ENCODE measurements at regions not wholly inside any gene's neighbourhood (a gene's known extent, or its start where the extent isn't known, plus 50 kb on each side); places are given as distances from the start of the nearest gene placed in this dataset.

DNA sequence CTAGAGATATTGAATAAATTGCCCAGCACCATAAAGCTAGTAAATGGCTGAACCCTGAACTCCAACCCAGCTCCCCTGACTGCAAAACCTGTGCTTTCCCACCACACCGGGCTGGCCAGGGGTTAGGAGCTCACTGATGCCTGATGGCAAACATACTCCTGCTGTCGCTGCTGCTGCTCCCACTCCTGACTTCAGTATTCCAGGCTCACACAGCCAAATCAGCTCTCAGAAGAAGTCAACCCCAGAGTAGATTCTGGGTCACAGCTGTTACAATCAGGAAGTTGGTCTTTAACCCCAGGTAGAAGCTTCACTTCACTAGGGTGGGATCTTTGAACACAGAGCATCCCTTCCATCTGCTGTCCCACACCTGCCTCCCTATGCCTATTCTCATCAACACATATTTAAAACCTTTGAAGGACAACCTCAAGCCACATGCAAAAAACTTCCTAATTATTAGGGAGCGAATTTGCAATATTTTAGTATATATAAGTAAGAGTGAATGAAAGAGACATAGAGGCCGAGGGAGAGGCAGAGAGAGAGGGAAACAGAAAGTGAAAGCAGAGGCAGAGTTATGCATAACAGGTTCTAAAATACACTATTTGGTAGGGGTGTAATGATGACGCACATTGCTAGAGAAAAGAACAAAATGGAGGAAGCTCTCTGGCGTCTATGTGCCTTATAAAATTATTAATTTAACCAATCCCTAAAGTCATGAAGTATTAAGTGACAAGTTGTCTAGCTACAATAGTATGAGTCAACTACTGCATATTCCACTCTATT is 99.4 kb upstream of the SERP2 start:
- no peak for DNase-seq (ENCODE audit: low read depth, low spot score)

DNA sequence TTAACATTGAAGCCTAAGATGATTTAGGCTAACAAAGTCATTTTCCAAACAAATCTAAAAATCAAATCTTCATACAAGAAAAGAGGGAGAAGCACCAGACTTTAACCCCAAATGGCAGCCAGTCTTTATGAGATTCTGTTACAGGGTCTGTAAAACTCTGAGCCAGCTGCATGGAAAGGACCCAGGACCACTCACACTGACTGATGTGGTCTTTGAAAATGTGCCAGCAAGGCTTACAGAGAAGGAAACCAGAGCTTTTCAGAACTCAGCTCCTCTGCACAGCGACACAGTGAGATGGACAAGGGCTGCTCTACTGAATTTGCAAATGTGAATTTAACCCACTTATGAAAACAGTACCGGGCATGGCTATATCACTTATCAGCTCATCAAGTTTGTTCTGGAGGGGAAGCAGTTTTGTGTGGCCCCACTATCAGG is 98.8 kb upstream of the SERP2 start:
- no peak for DNase-seq (ENCODE audit: low read depth, low spot score)

DNA sequence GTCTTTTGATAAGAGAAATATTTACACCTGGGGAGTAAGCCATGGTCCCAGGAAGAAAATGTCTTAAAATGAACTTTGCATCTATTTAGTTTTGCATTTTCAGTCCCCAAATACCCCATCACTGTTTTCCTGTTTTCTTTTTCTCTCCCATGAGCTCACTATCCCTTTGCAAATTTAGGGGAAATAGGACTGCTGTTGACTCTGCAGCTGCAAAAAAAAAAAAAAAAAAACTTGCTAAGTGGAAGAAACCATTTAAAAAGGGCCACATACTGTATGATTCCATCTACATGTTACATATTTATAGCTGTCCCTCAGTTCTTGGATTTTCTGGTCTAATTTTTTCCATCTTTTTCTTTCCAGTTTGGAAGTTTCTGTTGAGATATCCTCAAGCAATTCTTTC is 98.2 kb upstream of the SERP2 start:
- no peak for DNase-seq (ENCODE audit: low read depth, low spot score)

DNA sequence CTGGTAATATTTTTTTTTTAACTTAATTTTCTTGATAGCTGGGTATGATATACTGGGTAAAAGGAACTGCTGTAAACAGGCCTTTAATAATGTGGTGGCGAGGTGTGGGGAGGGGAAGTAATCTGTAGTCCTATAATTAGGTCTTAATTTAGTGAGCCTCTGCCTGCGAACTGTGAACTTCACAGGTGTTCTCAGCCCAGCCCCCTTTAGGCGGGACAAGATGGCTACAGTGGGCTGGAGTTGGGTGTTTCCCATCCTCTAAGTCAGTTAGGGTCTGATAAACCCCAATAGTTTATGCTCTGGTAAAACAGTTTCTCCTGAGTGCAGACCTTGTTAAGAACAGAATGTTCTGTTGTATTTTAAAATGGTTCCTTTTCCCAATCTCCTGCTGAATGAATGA is 97.6 kb upstream of the SERP2 start:
- DNase-seq (ENCODE audit: low read depth, low spot score), result no peak

DNA sequence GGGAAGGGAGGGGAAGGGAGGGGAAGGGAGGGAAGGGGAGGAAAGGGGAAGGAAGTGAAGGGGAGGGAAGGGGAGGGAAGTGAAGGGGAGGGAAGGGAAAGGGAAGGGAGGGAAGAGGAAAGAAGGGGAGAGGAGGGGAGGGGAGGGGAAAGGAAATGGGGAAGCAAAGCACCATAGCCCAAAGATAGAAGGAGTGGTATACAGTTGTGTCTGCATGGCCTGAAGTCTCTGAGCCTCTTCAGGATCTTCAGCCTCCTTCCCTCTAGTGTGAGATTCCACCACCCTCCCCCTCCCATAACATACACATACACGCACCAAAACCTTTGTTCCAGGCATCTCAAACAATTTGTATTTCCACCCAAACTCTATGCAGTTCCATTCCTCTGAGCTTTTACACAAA is 96.2 kb upstream of the SERP2 start:
- DNase-seq (ENCODE audit: low read depth, low spot score), result no peak

DNA sequence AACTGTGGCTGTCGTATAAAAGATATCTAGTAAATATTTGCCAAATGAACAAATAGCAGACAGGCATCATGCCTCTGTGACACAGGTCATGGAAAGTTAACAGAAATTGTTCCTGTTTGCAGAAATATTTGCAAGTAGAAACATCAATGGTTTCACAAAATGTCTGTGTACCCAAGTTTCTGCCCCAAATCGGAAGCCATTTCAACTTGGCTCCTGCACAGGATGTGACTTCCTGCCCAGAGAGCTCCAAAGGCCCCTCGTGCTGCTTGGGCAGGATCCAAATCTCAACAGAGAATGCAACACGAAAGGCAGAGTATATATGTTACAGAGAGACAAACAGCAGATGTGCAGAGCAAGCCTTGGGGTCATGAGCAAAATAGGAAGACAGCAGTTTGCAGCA is 95.5 kb upstream of the SERP2 start:
- no peak for DNase-seq (ENCODE audit: low read depth, low spot score)

DNA sequence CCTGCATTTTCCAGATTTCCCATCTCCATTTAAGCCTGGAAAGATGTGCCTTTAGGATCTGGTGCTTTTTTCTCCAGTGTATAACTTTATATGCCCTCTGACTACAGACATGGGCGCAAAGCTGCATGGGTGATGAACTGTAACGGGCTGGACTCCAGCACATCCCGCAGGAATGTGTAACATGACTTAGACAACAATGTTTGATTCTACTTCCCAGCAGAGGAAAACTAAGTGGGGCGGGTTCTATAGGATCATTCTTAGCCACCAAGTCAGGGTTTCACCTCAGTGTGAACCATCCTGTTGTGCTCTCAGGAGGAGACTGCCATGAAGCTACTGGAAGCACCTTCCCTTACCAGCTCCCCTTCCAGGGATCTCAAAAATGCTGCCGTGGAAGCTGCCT is 93.2 kb upstream of the SERP2 start:
- no peak for DNase-seq (ENCODE audit: low read depth, low spot score)

DNA sequence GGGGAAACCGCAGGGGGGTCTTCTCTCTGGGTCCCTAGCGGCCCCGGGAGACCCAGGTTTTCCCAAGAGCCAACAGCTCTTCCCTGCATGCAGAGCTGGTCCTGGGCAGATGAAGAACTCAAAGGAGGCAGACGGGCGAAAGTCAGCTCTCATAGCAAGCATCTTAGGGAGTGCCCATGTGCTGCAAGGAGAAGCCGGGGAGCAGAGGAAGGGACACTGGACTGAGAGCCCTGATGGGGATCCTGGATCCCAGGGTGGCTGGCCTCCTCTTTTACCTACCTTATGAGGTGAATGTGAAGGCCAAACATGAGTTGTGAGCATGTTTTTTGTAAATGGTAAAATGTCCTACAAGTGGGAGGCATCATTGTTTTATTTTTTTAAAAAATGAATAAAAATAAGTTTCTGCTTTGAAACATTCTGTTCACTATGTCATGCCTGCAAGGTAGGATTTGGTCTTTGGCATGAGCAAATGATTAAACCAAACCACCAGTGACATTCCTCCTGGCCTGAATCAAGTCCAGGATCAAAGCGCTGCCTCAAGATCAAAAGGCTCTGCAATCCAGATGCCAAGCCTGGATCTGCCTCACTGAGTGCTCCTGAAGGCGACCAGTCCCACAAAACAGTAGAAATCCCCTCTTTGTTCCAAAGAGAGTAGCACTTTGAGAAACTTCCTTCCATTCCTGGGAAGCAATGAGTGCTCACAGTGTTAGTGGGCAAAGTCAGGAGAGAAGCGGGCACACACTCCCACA is 92.2 kb upstream of the SERP2 start:
- no peak for DNase-seq (ENCODE audit: low read depth, low spot score)

DNA sequence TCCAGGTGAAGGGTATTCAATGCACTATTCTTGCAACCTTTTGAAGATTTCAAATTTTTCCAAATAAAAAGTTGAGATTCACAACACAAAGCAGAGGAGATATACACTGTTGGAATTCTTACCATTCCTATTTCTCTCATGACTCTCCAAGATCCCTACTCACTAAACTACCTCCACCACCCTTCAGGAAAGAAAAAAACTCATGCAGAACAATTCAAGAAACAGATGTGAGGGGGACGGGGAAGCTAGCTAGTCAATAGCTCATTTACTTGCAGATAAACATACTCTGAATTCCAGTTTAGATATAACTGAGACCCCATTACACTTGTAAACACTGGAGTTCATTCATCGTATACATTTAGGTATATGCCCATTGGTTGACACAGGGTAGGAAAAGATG is 90.0 kb upstream of the SERP2 start:
- no peak for DNase-seq (ENCODE audit: low read depth, low spot score)

DNA sequence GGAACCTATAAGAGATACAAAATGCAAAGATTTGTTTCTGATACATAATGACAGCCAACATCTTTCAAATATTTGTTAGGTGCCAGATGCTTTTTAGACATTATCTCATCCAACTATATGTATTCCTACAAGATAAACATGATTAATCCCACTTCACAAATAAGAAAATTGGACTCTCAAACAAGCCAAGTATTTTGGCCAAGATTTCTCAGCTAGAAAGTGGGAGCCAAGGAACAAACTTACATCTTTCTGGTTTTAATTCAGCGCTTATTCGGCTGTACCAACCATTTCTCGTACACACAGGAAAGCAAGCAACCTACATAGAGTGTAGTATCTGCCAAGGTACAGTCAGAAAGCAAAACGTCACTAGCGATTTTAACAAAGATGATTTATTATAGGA is 85.7 kb upstream of the SERP2 start:
- DNase-seq (ENCODE audit: low read depth, low spot score), result no peak

DNA sequence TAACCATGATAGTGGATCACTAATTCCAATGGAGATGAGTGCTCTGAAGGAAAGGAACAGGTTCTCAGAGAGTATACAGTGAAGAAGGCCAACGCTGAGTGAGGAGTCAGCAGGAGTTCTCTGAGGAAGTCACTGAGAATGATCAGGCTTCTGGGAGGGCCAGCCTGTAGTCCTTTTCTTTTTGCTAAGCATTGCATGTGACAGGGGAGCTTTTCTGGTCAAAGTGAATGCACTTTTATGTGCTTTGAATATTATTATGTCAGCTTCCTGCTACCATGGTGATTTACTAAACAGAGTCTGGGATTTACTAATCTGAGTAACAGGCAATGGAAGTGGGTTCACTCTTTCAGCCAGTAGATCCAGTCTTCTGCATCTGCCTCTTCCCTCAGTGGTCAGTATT is 81.1 kb upstream of the SERP2 start:
- no peak for DNase-seq (ENCODE audit: low read depth, low spot score)

DNA sequence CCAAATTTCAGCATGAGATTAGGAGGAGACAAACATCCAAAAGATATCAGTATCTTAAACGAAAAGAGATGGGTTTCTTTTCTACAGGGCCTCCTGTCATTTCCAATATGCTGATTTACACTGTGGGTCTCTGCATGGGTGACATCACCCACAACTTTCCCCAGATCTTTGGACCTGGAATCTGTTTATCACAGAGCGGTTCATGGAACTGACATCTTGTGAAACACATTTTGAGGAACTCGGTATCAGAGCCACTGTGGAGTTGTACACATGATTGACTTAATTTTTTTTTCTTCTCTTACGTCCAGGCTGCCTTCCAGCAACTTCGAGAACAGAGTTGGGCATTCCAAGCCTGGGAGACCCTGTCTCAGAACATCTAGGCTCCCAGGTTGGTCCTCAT is 80.2 kb upstream of the SERP2 start:
- no peak for DNase-seq (ENCODE audit: low read depth, low spot score)

DNA sequence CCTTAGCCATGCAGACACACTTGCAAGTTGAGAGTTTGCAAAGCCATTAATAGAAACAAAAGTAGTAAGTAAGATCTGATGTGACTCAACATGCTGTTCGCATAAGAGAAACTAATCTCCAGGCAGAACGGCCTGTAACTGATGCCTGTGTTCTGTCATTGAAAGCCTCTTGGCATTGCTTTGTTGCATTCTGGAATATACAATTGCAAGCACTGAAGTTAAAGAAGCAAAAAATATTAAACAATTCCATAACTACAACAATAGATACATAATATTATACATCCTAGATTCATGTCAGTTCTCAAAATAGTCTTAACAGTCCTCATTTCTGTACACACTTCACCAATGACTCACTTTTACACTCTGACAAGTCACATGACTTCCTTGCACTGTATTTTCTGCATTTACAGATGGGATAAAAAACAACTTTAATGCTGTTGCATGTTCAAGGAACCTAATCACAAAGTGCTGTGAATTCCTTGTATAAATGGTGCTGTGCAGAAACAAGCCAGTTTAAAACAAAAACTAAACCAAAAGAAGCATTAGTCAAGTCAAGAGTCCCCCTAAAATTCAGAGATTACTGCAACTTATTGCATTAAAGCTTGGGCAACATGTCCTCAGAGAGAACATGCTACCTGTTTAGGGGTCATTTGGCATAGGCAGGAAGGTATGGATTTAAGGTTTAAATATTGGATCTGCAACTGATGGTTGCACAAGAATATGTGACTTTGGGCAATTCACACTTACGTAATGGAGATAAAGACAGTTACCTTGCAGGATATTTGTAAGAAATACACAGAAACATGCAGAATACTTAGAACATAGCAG is 79.5 kb upstream of the SERP2 start:
- no peak for DNase-seq (ENCODE audit: low read depth, low spot score)

DNA sequence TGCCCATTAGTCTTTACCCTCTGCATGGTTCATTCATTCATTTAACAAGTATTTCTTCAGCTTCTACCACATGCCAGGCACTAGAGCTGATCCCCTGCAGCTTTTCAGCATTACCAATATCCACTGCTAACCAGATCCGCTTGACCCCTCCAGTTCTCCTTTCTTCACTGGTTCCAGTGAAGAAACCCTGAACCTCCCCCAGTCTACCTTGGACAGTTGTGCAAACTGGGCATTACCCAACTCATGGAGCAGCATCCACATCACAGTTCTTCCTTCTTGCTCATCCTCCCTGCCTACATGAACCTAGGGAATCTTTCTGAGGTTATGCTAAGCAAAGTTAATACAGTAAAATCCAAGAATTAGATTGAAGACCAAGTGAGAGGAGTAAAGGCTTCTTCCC is 78.7 kb upstream of the SERP2 start:
- DNase-seq (ENCODE audit: low read depth, low spot score), result no peak

DNA sequence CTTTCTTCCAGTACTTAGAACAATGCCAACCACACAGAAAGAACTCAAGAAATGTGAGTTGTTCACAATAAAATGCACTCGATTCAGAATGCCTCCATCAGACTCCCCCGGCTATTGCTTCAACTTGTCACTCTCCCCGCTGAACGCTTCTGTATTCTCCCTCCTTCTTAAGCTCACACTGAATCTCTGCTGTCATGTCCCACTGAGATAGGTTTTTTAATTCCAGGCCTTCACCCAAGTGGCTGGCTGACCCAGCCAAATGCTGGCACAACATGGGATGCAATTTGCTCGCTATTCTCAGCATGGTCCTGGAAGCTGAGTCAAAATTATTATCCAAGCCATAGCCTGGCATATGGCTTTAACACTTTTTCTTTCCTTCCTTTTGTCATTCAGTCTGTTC is 76.8 kb upstream of the SERP2 start:
- DNase-seq (ENCODE audit: low read depth, low spot score), result no peak

DNA sequence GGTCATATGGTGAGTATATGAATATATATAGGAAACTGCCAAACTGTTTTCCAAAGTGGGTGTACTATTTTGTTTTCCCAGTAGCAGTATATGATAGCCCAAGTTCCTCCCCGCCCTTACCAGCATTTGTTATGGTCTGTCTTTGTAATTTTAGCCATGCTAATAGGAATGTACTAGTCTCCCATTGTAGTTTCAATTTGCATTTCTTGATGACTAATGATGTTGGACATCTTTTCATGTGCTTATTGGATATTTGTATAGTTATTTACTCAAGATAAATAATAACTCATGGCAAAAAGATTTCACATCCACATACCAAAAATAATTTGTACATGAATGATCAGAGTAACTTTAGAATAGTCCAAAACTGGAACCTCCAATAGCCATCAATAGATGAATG is 75.3 kb upstream of the SERP2 start:
- no peak for DNase-seq (ENCODE audit: low read depth, low spot score)

DNA sequence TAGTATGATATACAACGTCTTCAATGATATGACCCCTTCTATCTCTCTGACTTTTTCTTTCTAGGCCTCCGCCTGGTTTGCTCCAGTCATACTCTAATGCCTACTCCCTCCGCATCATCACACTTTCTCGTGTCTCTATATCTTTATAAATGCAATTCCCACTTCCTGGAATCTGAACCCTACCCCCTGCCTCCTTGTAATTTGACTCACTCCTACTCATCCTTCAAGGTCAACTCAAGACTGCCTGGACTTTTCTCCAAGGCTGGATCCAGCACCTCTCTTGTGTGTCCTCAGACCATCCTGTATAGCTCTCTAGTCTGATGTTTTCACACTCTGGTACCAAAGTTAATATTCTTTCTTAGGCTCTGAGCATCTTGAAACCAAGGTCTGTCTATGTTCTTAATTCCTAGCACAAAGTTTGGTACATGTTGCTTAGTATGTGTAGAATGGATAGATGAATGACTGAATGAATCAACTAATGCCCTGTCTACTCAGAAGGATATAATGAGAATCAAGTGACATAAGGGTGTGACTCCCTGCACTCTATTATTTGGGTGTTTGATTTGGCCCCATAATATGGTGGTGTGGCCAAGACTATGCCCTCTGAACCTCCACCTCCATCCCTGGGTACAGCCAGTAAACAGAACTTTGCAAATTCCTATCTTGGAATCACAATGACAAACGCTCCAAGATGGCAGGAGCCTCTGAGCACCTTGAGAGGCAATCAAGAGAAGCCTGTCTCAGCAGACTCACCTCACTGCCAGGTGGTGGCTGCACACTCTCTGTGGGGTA is 74.3 kb upstream of the SERP2 start:
- no peak for DNase-seq (ENCODE audit: low read depth, low spot score)

DNA sequence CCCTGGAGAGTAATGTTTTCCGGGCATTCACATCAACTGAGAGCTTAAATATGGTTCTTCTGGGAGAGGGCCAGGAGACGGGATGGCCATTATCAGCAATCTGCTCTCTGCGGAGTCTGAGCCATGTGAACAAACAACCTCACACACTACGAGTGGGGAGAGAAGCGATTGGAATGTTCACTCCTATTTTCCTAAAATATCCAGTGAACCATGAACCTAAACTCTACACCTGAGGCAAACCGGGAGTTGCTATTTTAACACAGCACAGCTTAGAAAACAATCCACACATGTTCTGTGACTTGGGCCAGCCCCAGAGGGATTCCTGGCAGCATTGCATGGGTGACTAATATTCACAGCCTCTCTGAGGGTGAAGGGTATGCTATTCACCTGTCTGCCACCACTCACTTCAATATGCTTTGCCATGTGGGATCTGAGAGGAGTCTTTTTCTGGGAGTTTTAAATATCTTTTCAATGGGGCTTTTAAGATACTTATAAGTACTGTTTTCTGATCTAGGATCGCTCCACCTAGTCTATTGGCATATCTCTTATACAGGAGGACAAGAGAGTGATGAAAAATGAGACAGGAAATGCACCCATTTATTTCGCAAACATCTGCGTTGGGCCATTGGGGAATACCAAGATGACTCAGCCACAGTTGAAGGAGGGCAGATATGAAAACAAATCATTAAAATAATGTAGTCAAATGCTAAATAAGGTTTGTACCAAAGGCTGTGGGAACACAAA is 72.6 kb upstream of the SERP2 start:
- DNase-seq (ENCODE audit: low read depth, low spot score), result no peak

DNA sequence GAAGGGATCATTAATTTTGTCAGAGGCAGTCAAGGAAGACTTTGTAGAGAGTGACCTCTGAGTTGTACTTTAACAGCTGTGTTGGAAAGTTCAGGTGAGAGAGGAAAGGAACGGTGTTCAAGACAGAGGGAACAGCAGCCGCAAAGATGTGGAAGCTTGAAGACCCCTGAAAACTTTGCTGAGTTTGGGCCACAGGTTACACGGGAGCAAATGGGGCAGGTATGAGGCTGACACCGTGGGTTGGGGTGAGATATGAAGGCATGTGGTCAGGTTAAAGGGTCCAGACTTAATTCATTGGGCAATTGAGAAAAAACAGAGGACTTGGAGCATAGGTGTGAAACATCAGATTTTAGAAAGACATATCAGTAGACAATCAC is 72.0 kb upstream of the SERP2 start:
- no peak for DNase-seq (ENCODE audit: low read depth, low spot score)

DNA sequence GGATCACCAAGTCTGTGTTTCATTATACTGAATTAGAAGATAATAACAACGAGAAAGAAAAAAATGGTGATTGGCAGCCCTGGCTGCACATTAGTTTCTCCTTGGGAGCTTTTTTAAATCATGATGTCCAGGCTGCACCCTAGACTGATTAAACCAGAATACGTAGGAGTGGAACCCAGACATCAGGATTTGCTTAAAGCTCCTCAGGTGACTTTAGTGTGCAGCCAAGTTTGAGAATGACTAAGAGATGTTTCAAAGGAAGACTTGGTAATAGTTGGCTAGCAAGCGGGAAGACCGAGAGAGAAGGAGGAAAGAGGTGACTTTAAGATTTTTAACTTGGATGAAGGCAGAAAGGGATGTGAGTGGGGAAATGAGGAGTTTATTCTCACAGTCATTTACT is 71.4 kb upstream of the SERP2 start:
- DNase-seq (ENCODE audit: low read depth, low spot score), result no peak

DNA sequence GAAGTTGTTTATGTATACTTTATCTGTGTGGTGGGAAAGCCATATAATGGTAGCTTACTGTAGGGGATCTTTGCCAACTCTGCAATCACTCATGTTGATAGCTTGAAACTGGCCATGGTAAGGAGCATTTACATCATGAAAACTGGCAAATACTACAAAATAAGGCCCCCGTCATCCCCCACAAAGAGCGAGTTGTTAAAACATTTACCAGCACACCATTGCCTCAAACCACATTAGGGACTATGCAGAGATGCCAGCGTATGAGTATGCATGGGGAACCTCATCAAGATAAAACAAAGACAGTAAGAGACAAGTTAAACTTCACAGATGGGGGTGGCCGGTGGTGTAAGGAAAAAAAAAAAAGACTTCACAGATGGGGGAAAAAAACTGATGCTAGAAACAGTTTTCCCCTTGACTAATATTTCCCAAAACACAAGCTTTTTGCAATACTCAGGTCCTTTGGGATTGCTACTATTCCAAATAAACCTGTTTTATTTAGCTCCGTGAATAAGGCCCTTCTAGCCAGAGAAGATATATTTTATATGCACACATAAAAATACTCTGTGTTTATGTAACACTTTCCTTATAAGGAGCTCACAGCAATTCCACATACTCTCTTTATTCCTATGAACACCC is 70.6 kb upstream of the SERP2 start:
- no peak for DNase-seq (ENCODE audit: low read depth, low spot score)
